GM19023 (cell line): ENCODE measurements at regions not wholly inside any gene's neighbourhood (a gene's known extent, or its start where the extent isn't known, plus 50 kb on each side); places are given as distances from the start of the nearest gene placed in this dataset.

ENCODE experiments used
- ATAC-seq: cut with Tn5 transposase; IDR thresholded peaks from one replicate; pipeline ENCODE4 v1.9.1; 2021; ENCODE audit warnings: mild to moderate bottlenecking, moderate library complexity; ENCODE audit not compliant: unreplicated experiment

DNA sequence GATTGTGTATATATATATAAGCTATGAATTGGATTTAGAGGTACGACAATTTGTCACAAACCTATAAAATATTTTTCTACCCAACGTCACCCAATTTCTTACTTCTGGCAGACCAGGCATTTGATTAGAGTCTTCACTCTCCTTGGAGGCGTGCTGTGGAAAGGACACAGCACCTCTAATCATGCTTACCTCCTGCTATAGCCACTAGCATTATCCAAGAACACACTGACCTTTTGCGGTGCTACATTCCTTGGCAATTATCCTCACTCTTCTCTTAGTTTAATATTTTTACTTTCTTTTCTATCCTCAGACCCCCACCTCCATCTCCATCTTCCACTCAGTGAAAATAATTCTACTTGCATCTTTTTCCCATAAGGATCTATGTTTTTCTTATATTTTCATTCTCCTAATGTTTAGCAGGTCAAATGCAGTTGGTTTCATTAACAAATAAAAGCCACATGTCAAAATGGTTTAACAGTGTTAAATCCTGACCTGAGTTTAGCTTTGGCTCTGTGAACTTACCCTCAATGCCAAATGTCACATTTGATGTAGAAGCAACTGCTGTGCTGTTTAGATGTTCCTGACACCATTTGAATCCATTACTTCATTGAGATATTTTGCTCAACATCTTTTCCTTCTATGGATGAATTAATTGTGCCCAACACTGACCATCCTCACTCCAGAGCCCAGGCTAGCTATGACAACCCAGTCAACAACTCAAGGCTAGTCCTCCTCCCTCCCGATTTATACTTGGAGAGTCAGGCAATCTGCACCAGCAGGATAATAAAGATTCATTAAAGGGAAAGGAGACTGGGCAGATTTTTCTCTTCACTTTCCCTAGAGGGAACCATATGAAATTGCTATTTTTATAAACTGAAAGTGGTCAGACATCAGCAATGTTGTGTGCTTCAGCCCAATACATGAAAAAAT, 240.5 kb downstream of the MREG start:
- ATAC-seq: no peak

DNA sequence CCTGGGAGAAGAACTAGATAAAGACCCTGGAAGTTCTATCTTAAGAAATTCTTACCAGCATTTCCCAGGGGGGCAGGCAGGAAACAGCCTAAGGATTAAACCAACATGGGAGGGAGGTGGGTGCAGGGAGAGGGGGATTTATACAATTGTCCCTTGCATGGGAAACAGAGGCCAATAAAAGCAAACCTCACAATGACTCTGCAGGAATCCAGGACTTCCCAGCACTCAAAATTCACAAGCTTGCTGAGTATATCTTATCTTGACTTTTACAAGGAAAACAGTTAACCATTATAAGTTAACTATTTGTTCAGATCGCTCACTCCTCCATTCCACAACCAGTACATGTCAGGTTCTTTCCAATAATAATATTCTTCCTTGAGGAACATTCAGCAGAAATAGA, 241.3 kb downstream of the MREG start:
- no peak for ATAC-seq

DNA sequence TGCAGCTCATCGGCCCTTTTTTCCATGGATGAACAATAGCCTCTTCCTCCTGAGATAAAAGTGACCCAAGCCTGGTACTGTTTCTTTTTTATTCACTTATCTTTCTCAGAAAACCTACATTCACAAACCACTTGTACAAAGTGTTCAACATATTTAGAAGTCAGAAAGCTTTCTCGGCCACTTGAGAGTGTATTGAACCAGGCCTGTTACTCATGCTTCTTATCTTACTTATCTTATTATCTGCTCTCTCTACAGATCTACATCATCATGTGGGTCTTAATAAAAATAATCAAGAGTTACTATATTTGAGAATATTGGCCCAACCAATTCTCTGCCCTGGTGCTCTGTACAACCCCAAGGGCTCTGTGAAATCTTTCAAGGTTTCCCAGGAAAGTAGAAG, 242.1 kb downstream of the MREG start:
- no peak for ATAC-seq

DNA sequence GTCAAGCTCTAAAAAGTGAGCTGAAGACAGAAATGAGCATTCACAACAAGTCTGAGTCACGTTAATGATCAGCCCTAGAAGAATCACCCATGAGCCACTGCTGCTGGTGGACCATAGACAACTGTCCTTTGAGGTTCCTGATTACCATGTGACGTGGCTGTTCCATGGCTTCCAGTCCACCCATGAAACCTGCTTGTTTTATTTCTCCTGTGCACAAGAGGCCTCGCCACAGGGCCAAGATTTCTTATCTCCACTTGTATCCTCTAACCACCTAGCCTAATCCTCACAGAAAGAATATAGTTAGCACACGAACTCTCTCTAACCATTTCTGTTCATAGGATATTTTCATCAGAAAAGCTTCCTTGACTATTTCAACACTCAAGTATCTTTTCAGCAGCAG, 242.7 kb downstream of the MREG start:
- no peak for ATAC-seq

DNA sequence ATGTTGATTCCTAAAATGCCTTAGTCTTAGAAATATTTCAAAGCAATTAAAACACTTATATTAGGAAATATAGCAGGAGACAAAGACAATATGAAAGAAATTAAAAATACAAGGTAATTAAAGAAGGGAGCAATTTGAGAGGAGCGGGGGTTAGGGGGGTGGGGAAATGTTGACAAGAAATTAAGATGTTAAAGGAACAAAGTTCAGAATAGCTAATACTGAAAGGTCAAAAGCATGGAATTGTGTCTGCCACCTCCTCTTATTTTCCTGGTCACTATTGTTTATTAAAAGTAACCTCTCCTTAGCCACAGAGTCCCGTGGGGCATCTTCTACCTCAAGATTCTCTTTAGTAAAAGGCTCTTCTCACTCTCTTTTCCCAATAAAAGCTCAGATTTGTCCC, 244.1 kb downstream of the MREG start:
- no peak for ATAC-seq

DNA sequence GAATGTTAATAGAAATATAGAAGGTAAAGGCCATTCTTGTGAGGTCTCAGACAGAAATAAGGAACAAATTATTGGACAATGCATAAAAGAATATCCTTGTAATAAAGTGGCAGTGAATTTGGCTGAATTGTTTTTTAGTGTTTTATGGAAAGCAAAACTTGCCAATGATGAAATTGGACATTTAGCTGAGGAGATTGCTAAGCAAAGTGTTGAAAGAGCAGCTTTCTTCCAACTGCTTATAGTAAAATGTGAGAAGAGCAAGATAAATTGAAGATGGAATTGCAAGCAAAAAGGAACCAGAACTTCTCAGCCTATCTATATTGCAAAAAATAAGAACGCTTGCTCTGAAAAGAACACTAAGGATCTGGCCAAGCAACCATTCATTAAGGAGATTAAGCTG, 245.7 kb downstream of the MREG start:
- ATAC-seq: no peak

DNA sequence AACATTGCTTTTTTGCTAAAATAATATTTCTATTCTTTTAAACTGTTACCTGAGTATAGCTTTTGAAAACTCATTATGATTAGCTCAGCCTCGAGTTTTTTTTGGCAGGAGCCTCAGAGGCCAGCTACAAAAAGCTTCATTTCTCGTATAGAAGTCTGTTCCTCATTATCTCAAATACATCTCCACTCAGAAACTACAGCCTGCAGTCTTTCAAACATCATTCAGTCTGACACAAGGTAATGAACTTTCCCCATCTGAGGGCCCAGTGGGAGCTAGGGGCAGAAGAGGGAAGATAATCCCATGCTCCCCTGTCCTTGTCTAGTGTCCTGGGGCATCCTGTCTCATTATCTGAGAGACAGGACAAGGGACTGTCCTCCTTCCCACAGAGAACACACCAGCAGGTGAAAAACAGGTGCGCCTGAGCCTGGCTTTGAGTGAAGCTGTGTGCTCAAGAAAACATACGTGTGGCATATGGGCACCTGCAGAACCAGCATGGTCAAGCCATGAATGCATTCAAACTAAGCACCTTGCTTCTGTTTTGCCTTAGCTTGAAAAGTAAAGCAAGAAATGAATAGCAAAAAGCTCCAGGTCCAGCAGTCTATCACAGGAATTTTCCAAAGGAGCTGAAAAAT, 247.5 kb downstream of the MREG start:
- ATAC-seq: no peak

DNA sequence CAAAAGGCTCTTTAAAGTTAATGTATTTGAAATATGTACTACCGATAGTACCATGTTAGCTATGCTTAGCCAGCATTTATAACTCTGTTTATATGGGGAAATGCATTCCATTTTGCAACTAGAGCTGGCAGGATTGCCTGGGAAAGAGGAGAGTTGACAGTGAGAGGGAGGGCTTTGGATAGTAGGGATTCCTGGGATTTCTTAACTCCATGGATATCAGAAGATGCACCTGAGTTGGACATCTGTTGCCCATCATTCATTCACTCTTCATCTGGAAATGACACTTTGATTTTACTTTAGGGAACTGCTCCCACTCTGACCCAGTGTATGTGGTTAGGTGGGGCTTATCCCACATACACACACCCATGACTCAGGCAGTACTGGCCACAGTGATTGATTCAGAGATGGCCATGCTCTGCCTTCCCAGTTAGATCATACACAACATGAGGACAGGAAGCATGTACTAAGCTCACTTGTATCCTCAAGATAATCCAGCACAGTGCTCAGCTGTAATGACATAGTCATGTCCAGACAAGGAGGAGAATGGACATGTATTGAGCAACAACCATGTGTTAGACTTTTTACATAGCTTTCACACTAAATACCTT, 248.8 kb downstream of the MREG start:
- no peak for ATAC-seq

DNA sequence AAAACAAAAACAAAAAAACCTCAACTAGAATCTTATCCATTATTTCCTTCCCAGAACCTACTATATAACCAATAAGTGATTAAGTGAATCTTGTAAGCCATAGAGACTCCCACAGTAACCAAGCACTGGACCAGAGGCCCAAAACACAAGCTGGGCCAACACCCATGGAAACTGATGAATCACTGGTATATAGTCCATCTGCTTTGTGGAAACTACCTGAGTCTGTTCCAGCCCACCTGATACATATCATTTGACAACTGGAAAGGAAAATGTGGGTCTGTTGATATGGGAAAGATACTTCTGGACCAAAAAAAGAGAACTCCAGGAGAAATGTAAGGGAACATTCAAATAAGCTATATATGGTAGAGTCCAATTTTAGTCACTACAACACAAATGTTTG, 252.8 kb downstream of the MREG start:
- ATAC-seq: no peak

DNA sequence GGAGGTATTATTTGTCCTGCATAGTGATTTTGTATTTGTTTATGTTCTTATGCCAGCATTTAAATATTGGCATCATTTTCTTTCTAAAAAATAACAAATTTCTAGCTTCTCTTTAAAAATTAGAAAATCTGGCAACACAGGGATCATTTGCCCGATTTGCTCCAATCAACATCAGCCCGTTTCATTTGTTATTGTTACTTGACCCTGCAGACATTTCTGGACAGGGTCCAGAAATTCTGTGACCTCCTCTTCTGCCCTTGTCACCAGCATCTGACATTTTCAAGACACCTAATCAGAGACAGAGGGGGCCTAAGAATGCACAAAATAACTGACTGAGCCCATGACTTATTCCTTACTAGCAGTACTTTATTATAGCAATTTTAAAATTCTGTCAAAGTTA, 253.3 kb downstream of the MREG start:
- ATAC-seq: no peak

DNA sequence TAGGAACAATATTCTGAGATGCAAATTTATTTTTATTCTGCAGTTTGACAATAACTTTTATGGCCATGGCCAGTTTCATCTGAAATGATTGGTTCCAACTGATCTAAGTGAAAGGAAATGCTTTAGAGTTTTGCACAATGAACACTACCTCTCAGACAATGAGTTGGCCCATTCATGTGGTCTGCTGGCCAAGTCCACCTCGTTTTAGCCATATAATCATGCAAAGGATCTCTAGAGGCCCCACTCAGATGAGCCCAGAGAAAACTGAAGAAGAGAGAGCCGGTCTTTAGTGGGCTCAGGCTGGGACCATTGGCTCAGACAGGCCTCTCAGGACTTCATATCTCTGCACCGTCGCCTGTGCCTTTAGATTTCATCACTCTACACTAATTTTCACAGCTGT, 254.7 kb downstream of the MREG start:
- no peak for ATAC-seq

DNA sequence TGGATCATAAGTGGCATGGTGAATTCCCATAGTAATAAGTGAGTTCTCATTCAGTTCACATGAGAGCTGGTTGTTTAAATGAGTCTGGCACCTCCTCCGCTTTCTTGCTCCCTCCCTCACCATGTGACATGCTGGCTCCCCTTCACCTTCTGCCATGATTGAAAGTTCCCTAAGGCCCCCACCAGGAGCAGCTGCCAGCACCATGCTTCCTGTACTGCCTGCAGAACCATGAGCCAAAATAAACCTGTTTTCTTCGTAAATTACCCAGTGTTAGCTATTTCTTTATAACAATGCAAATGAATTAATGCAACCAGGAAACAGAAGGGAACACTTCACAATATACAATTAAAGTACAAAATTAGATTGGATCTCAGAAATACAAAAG, 257.0 kb downstream of the MREG start:
- ATAC-seq: no peak

DNA sequence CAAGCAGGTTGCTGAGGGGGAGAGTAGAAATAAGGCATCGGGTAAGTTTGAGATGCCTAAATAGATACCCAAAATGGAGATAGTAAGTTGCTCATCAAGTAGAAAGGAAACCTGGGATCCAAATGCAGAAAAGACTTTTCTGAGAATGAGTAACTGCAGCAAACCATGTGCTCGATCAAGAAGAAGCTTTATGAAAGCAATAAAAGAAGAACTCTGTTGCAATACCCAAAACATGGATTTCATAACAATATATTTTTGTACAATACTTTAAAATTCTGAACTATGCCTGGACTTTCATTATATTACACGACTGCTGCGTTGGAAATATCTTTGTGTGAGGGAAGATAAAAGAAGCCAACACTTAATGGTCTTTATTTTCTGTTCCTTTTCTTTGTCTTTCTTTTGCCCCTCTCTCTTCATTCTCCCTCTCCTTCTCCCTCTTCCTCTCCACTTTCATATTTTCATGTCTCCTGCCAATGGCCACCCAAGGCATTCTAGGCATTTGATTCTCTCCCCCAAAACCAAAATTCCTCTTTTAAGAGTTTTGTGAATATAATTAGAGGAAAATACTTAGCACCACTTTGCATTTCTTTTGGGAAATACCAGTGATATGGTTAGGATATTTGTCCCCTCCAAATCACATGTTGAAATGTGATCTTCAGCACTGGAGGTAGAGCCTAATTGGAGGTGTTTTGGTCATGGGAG, 257.6 kb downstream of the MREG start:
- no peak for ATAC-seq

DNA sequence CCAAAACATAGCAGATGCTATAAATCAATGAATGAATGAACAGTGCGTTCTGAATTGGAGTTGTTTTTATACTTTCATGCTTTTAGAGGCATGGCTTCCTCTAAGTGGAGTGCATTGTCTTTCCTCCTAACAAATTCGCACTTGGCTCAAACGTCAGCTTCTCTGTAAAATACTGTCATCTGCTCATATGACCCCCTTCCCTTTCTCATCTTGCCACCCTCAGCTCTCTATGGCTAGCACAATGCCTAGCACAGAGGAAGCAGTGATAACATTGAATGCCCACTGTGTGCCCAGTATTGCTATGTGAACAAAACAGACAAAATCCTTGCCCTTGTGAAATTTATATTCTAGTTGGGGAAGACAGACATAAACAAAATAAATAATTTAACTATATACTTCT, 258.8 kb downstream of the MREG start:
- ATAC-seq: no peak

DNA sequence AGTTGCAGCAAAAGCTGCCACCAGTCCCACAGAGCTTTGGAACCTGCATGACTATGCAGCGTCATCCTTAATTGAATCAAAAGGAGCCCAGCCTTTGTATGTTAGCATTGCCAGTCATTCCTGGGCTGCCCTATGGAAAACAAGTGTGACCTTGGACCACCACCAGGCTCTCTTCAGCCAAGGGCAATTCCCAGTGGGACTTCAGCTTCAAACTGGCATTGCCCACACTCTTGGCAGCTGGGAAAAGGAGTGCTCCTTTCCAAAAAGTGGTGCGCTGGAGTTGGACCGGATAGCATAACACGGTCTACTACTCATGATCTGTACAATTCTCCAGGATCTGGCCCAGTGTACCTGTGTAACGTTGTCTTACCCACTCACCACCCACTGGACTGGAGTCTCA, 259.5 kb downstream of the MREG start:
- no peak for ATAC-seq

DNA sequence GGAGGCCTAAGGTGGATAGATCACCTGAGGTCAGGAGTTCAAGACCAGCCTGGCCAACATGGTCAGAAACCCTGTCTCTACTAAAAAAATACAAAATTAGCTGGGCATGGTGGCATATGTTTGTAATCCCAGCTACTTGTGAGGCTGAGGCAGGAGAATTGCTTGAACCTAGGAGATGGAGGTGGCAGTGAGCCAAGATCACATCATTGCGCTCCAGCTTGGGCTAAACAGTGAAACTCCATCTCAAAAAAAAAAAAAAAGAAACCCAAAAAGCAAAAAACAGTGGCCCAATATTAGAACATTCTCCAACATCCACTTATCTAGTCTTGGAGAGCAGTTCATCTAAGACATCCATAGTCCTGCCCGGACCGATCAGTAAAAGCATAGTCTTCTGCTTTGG, 260.4 kb downstream of the MREG start:
- ATAC-seq: no peak

DNA sequence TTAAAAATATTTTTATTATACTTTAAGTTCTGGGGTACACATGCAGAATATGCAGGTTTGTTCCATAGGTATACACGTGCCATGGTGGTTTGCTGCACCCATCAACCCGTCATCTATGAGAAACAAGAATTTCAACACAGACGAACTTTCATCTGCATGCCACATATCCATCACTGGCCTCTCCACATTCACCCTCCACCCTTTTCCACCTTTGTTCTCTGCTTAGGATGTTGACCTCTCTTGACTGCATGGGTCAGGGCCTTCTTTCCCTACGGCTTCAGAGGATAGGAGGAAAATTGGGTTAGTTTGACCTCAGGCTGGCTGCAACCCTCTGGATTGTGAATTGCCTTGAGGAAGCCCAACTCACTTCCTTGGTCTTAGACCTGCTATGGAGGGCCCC, 260.9 kb downstream of the MREG start:
- no peak for ATAC-seq

DNA sequence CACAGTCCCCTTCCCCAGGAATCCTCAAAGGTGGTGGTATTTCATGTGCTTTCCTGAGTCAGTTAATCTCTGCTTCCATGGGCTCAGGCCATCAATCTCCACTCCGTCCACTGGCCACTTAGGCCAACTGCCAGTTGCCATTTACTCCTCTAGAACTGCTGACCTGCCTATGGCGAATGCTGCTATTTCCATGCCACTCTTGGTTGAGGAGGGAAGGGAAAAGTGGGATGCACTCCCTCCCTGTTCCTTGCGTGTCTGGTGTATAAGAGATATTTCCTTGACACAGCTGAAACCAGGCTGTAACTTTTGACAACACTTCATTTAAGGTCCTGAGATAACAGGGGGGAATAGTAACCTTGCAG, 261.5 kb downstream of the MREG start:
- ATAC-seq: no peak

DNA sequence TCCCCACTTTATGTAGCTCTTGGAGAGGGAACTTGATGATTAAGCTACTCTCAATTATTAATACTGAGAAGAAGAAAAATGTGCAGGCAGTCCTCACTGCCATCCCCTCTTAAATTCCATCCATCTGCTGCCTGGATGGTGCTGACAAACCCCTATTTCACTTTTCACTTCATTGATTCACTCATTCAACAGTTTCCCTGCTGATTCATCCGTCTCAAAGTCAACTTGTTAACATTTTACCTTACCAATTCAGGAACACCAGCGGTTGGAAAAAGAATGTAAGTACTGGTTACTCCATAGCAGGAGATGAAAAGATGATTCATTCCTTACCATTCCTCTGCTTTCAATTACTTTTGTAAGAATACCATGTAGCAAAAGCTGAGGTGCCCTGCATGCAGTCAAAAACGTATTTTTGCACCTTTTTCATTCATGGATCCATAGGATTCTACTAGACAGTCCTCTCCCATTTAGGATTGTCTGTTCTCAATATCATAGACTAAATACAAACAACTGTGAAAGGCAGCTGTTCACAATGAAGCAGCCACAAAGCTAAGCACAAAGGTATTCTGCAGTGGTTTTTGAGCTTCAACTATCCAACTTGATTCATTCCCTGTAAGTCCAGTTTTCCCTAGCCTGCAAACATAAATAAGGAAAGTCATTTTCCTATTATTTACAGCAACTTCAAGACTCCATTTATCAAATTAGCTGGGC, 262.0 kb downstream of the MREG start:
- no peak for ATAC-seq

DNA sequence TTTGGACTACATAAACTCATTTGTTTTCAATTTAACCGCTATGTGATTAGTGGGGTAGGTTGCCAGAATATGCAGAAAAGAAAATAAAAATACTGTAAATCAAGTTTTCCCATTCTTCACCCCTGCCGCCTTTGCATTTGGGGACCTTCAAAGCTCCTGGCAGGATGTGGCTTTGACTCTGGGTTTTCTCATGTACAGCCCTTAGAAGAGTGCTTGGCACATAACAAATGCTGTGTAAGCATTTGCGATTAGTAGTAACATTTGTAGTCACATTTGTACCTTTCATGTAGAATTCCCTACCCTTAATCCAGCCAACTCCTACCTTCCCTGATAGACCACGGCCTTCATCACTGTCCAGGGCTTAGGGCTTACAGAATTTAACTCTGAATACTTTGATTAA, 262.6 kb downstream of the MREG start:
- no peak for ATAC-seq
